OCI-LY3 (cell line): ENCODE measurements at regions not wholly inside any gene's neighbourhood (a gene's known extent, or its start where the extent isn't known, plus 50 kb on each side); places are given as distances from the start of the nearest gene placed in this dataset.
"Not testable (repeated sequence)": the region's sequence is repeated elsewhere in the genome, so short reads cannot be mapped to it uniquely, and the experiment has no call there.

Experiments
- H2AFZ ChIP-seq: fragments of 200-600, 300-600 bp; shearing (Covaris generic); 2 replicates; pipeline ENCODE4 v1.6.0; 2014; ENCODE audit warnings: antibody characterized with exemption, low read depth, low read length
- H3K27ac ChIP-seq: fragments of 200-600, 300-600 bp; sonication (generic); 2 replicates; pipeline ENCODE4 v1.5.1; 2014; ENCODE audit warnings: mild to moderate bottlenecking, low read length, moderate library complexity, mixed read lengths
- H3K27me3 ChIP-seq: fragments of 200-600, 300-600 bp; sonication (generic); 2 replicates; pipeline ENCODE4 v1.6.1; 2014; ENCODE audit warnings: low read depth, low read length, mixed read lengths
- H3K36me3 ChIP-seq: fragments of 200-600, 300-600 bp; sonication (generic); replicated peaks from 2 replicates; pipeline ENCODE3; 2014; ENCODE audit warnings: low read depth, low read length, mixed read lengths
- H3K4me1 ChIP-seq: fragments of 300-600, 200-600 bp; sonication (generic); 2 replicates; pipeline ENCODE4 v1.6.1; 2014; ENCODE audit warnings: low read length, mixed read lengths
- H3K4me2 ChIP-seq: fragments of 200-600, 300-600 bp; sonication (generic); 2 replicates; pipeline ENCODE4 v1.6.1; 2014; ENCODE audit warnings: low read length, mixed read lengths
- H3K4me3 ChIP-seq: fragments of 300-600, 200-600 bp; sonication (generic); 2 replicates; pipeline ENCODE4 v1.5.1; 2014; ENCODE audit warnings: antibody characterized with exemption, mild to moderate bottlenecking, low read length, moderate library complexity
- H3K79me2 ChIP-seq: fragments of 300-600, 200-600 bp; shearing (Covaris generic); 2 replicates; pipeline ENCODE4 v1.6.1; 2014; ENCODE audit warnings: mild to moderate bottlenecking, low read length, mixed read lengths
- H3K9ac ChIP-seq: fragments of 300-600, 200-600 bp; shearing (Covaris generic); 2 replicates; pipeline ENCODE4 v1.6.0; 2014; ENCODE audit warnings: mild to moderate bottlenecking, low read length, moderate library complexity
- H3K9me3 ChIP-seq: fragments of 200-600, 300-600 bp; shearing (Covaris generic); 2 replicates; pipeline ENCODE4 v1.6.1; 2014; ENCODE audit warnings: low read length, mixed read lengths; ENCODE audit not compliant: insufficient read depth
- H4K20me1 ChIP-seq: fragments of 200-600, 300-600 bp; sonication (generic); 2 replicates; pipeline ENCODE4 v1.6.1; 2016; ENCODE audit warnings: low read length, mixed read lengths; ENCODE audit not compliant: insufficient read depth
- CTCF ChIP-seq: fragments of 200-600, 300-600 bp; sonication (generic); IDR thresholded peaks from 2 replicates; pipeline ENCODE4 v1.5.1; 2014; ENCODE audit warnings: antibody characterized with exemption, low read length, low read depth
- EZH2phosphoT487 ChIP-seq: fragments of 200-600 bp; shearing (Covaris generic); IDR thresholded peaks from 2 replicates; pipeline ENCODE4 v1.6.1; 2018; ENCODE audit warnings: antibody characterized with exemption, mixed run types, low read depth

- no peak overlapping the region for H3K9ac ChIP-seq
- H4K20me1 ChIP-seq: no peaks in the 10 kb centered on the region
- H3K27me3 ChIP-seq: no peaks in the 10 kb centered on the region
- no peak for TF ChIP-seq CTCF
- TF ChIP-seq EZH2phosphoT487: no peak
- no peaks in the 10 kb centered on the region for H3K79me2 ChIP-seq
- no peak overlapping the region for H3K4me3 ChIP-seq
- H2AFZ ChIP-seq: no peak overlapping the region
- no peak overlapping the region for H3K27ac ChIP-seq
- H3K4me2 ChIP-seq: no peak overlapping the region
- no peaks in the 10 kb centered on the region for H3K9me3 ChIP-seq
- no peaks in the 10 kb centered on the region for H3K36me3 ChIP-seq
- no peaks in the 10 kb centered on the region for H3K4me1 ChIP-seq
These were observed 260.6 kb downstream of the TPBG start for GRCh38 chr6:82624251-82624650.

GRCh38 chr6:82626946-82627345 lies 263.3 kb downstream of the TPBG start:
- H3K9ac ChIP-seq, H3K79me2 ChIP-seq, H2AFZ ChIP-seq, H3K4me1 ChIP-seq, H3K4me2 ChIP-seq, H3K9me3 ChIP-seq, H3K27me3 ChIP-seq, H3K36me3 ChIP-seq, H3K27ac ChIP-seq, H4K20me1 ChIP-seq, H3K4me3 ChIP-seq: not testable (repeated sequence)

- no peak overlapping the region for H2AFZ ChIP-seq
- H3K9ac ChIP-seq: no peak overlapping the region
- H3K79me2 ChIP-seq: no peaks in the 10 kb centered on the region
- no peak overlapping the region for H3K27ac ChIP-seq
- TF ChIP-seq EZH2phosphoT487 (no peak), CTCF (no peak)
- no peaks in the 10 kb centered on the region for H4K20me1 ChIP-seq
- no peaks in the 10 kb centered on the region for H3K9me3 ChIP-seq
- H3K4me3 ChIP-seq: no peak overlapping the region
- no peak overlapping the region for H3K4me2 ChIP-seq
- no peaks in the 10 kb centered on the region for H3K27me3 ChIP-seq
- no peaks in the 10 kb centered on the region for H3K4me1 ChIP-seq
- no peaks in the 10 kb centered on the region for H3K36me3 ChIP-seq
These were observed 266.3 kb downstream of the TPBG start for GRCh38 chr6:82629921-82630320.

GRCh38 chr6:82641677-82642076 lies 278.1 kb downstream of the TPBG start:
- no peaks in the 10 kb centered on the region for H3K27me3 ChIP-seq
- H3K9ac ChIP-seq: no peak overlapping the region
- no peaks in the 10 kb centered on the region for H3K79me2 ChIP-seq
- no peak overlapping the region for H2AFZ ChIP-seq
- H3K4me2 ChIP-seq: no peak overlapping the region
- no peaks in the 10 kb centered on the region for H3K4me1 ChIP-seq
- no peaks in the 10 kb centered on the region for H3K36me3 ChIP-seq
- H4K20me1 ChIP-seq: no peaks in the 10 kb centered on the region
- TF ChIP-seq EZH2phosphoT487: no peak
- TF ChIP-seq CTCF: no peak
- no peak overlapping the region for H3K4me3 ChIP-seq
- no peaks in the 10 kb centered on the region for H3K9me3 ChIP-seq
- no peak overlapping the region for H3K27ac ChIP-seq
